ENCODE measurements at regions not wholly inside any gene's neighbourhood (a gene's known extent, or its start where the extent isn't known, plus 50 kb on each side); places are given as distances from the start of the nearest gene placed in this dataset.

DNA sequence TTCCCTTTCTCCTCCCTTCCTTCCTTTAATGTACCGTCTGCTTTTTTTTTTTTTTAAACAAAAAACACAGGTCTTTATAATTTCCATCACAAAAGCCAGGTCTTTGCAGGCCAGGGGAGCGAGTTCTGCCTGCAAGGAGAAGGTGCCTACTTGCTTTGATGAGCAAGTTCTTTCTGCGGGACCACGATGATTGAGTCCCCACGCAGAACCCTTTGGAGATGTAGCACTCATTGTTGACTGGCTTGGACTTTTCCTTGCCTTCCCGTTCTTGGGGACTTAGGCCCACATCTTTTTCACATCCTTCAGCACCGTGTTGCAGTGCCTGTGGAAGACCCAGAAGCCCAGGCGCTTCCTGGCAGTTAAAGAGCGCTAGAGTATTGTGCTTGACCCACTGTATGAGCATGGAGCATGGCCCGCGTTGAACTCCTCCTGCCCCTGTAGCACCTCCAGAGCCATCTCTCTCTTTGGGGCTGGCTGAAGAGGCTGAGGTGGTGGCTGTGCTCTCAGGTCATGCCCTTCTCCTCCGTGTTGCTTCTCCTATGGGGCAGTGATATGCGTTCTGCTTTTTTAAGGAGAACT is 177.6 kb downstream of the EXOC5 start:
- CTCF ChIA-PET, result no interaction called here
- TF ChIP-seq, protein P1, sequence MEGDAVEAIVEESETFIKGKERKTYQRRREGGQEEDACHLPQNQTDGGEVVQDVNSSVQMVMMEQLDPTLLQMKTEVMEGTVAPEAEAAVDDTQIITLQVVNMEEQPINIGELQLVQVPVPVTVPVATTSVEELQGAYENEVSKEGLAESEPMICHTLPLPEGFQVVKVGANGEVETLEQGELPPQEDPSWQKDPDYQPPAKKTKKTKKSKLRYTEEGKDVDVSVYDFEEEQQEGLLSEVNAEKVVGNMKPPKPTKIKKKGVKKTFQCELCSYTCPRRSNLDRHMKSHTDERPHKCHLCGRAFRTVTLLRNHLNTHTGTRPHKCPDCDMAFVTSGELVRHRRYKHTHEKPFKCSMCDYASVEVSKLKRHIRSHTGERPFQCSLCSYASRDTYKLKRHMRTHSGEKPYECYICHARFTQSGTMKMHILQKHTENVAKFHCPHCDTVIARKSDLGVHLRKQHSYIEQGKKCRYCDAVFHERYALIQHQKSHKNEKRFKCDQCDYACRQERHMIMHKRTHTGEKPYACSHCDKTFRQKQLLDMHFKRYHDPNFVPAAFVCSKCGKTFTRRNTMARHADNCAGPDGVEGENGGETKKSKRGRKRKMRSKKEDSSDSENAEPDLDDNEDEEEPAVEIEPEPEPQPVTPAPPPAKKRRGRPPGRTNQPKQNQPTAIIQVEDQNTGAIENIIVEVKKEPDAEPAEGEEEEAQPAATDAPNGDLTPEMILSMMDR (IDR thresholded peaks at IDR 0.05; ENCODE audit: insufficient read depth, low read depth, low read length), result no peak
- H3K27me3 ChIP-seq (ENCODE audit: control insufficient read depth, insufficient read depth, low read length), result no peaks in the 10 kb centered on the region
- H3K4me3 ChIP-seq (ENCODE audit: low read depth, low read length), result no peak overlapping the region
- H3K36me3 ChIP-seq (ENCODE audit: control insufficient read depth, insufficient read depth, low read length), result no peaks in the 10 kb centered on the region
- POLR2A ChIA-PET, result no interaction called here
- no peak for DNase-seq (ENCODE audit: low read depth)

DNA sequence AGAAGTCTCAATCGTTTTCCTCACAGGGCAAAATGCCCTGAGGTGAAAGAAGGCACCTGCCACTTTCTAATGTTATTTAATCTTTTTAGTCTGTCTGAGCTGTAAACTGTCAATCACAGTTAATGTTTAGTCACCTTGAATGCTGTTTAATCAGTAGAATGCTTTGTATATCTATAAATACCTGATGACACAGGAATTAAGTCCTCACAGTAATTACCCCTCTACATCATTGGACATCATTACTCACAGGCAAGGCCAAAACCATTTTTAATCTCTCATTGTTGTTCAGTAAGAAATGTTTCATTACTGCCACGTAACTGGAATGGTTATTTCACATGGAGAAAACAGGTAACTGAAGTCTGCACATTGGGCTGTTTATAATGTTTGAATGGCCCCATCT is 178.8 kb downstream of the EXOC5 start:
- CTCF ChIA-PET, result no interaction called here

DNA sequence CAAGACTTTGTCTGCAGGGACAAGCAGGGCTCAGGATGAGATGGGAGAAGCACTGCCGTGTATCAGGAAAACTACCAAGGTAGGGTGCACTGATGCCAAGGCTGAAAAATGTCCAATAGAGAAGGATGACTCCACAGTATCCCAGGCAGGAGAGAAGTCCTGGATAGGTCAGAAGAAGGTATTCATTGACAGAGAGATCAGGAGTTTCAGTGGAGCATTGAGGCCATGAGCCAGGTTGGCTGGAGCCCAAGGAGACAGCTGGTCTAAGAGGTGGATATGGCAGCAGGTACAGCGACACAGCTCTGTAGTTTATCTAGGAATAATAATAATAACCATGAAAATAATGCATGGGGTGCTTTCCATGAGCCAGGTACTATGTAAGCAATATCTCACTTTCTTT is 180.9 kb downstream of the EXOC5 start:
- DNase-seq (ENCODE audit: low read depth), result no peak
- TF ChIP-seq, protein P1 (IDR thresholded peaks at IDR 0.05; ENCODE audit: insufficient read depth, low read depth, low read length), result no peak
- Histone ChIP-seq H3K36me3 (ENCODE audit: control insufficient read depth, insufficient read depth, low read length) (no peaks in the 10 kb centered on the region), H3K4me3 (ENCODE audit: low read depth, low read length) (no peak overlapping the region), H3K27me3 (ENCODE audit: control insufficient read depth, insufficient read depth, low read length) (no peaks in the 10 kb centered on the region)
- ChIA-PET CTCF (no interaction called here), POLR2A (no interaction called here)

More for the DNA sequence above, 178.8 kb downstream of the EXOC5 start:
- TF ChIP-seq, protein P1 (IDR thresholded peaks at IDR 0.05; ENCODE audit: insufficient read depth, low read depth, low read length), result no peak
- Histone ChIP-seq H3K36me3 (ENCODE audit: control insufficient read depth, insufficient read depth, low read length) (no peaks in the 10 kb centered on the region), H3K27me3 (ENCODE audit: control insufficient read depth, insufficient read depth, low read length) (no peaks in the 10 kb centered on the region), H3K4me3 (ENCODE audit: low read depth, low read length) (no peak overlapping the region)
- POLR2A ChIA-PET, result no interaction called here
- DNase-seq (ENCODE audit: low read depth), result no peak

DNA sequence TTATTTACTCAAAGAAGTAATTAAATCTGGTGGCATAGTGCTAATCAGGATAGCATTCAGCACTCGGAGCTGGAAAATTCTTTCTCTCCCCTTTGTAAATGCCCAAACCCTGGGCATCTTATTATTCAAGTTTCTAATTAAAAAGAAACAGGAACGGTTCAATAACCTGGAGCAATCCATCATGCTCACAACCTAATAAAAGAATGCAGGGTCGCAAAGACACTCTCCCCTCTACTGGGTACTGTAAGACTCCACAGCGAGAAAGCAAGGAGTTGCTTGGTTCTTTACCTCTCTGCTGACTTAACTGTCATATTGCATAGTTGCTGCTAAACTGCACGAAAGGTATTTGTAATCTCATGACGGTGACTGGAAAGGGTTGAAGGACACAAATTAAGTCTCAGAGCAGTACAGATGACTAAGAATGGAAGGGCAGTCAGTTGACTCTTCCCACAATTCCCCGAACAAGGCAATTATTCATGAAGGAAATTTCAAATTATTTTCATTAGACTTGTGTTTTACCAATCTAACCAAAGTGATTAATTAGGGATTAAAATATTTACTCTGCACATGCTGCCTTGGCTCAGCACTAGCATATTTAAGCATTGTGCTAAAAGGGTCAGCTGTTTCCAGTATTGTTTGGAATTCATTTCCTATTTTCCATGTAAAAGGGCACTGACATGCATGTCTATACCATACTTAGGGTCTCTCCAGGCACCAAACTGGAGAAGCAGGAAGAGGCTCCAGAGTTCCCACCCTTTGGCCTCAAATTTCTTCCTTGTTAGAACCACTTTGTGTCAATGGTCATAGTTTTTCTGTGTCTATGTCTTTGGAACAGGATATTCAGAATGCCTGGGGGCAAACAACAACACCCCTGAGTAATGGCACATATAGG is 182.2 kb downstream of the EXOC5 start:
- Histone ChIP-seq H3K4me3 (ENCODE audit: low read depth, low read length) (no peak overlapping the region), H3K27me3 (ENCODE audit: control insufficient read depth, insufficient read depth, low read length) (no peaks in the 10 kb centered on the region), H3K36me3 (ENCODE audit: control insufficient read depth, insufficient read depth, low read length) (no peaks in the 10 kb centered on the region)
- DNase-seq (ENCODE audit: low read depth), result no peak
- TF ChIP-seq, protein P1 (IDR thresholded peaks at IDR 0.05; ENCODE audit: insufficient read depth, low read depth, low read length), result no peak
- ChIA-PET POLR2A (no interaction called here), CTCF (no interaction called here)

DNA sequence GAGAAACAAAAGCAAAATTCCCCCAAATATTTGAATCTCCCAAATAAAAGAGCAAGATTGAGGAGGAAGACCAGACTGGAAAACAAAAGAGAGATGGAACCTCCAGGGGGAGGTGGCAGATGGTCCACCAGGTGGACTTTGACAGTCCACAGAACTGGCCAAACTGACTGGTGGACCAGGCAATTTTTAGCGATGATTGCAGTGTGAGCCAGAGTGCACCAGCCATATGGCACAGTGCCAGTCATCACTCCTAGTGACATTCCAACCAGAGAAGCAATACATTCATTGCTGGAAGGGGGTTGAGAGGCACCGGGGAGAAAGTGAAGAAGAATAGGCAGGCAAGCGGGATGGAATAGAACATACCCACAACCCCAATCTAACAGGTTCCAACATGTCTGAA is 182.9 kb downstream of the EXOC5 start:
- Histone ChIP-seq H3K4me3 (ENCODE audit: low read depth, low read length) (no peak overlapping the region), H3K36me3 (ENCODE audit: control insufficient read depth, insufficient read depth, low read length) (no peaks in the 10 kb centered on the region), H3K27me3 (ENCODE audit: control insufficient read depth, insufficient read depth, low read length) (no peaks in the 10 kb centered on the region)
- DNase-seq (ENCODE audit: low read depth), result no peak
- CTCF ChIA-PET, result no interaction called here
- TF ChIP-seq, protein P1 (IDR thresholded peaks at IDR 0.05; ENCODE audit: insufficient read depth, low read depth, low read length), result no peak
- POLR2A ChIA-PET, result no interaction called here

Measured in BJ (cell line).